ENCODE measurements at regions not wholly inside any gene's neighbourhood (a gene's known extent, or its start where the extent isn't known, plus 50 kb on each side); places are given as distances from the start of the nearest gene placed in this dataset.

- no peak for TF ChIP-seq CTCF (IDR thresholded peaks at IDR 0.05)
- no peak for TF ChIP-seq ZFX (IDR thresholded peaks at IDR 0.05; ENCODE audit: borderline replicate concordance)
Measured at GRCh38 chr16:35746281-35746962, 2287.0 kb downstream of the TP53TG3F start.
